Stimulated activated CD8-positive, alpha-beta memory T cell treated with anti-CD3 and anti-CD28 coated beads, Interleukin-4, amount 100 ng/mL, for 1 hour (primary cell): ENCODE measurements at regions not wholly inside any gene's neighbourhood (a gene's known extent, or its start where the extent isn't known, plus 50 kb on each side); places are given as distances from the start of the nearest gene placed in this dataset.

Experiments
- DNase-seq, 2 donors: peaks; one replicate each; pipeline ENCODE4 v3.0.0-alpha.2; 2020; ENCODE audit warnings: low read depth in 2 of 2, low spot score in 1 of 2

DNA sequence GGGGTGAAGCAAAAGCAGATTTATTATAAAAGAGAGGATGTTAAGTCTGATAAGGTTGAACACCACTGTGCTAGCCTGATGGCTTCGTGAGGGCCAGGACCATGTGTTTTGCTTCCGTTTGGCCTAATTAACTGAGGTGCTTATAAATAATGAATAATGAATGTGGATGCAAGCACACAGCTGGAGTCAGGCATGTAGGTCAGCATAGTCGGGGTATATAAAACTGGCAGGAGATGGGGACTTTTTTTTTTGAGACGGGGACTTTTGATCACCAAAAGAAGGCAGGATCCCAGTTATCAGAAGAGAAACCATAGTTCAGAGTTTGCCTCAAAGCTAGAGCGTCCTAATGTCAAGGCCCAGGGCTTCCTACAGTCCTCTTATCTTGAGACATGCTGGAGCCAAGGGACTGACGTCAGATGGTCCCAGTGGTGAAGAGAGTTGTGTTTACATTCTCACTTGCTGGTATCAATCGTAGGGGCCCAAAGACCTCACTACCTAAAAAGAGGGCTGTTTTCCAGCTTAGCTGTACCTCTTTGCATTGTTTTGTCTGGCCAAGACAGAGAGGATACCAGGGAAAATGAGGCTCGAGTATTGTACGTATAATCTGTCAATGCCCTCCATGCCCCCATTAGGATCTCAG, 50.4 kb downstream of the RTL9 start:
- no peak for DNase-seq

GRCh38 chrX:110409925-110410324, 51.3 kb downstream of the RTL9 start:
- DNase-seq, result no peak

GRCh38 chrX:110410603-110411002, 52.0 kb downstream of the RTL9 start:
- DNase-seq, result no peak

DNA sequence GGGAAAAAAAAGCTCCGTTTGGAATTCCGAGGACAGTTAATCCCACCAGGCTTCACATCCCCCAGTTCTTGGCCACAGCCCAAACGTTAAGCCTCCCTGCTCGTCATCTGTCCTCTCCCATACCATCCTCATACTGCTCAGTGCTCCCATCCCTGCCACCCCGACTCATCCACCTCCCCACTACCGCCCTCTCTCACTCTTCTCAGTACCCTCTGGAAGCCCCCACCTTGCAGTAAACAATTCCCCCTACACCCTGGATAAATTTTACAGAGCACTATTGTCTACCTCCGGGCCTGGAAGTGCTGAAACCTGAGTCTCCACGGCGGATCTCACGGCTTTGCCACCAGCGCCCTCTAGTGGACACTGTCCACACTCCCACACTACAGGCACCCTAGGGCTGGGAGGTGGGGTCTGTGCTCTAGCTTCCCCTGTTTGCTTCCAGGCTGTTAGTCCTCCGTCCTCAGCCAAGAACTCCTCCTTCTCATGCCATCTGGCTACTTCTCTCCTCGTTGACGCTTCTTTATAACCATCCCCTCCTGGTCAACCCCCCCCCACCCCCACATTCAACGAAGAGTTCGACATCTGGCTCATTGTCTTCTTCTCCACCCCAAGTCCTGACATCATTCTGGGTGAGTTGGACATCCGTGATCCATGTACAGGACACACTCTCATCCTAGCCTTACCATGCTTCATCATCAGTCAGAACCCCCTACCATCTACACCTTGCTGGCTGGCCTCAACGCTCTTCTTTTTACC, 54.5 kb downstream of the RTL9 start:
- DNase-seq, result peak; percentile 31 to 36

- no peak for DNase-seq
These were observed 55.1 kb downstream of the RTL9 start for GRCh38 chrX:110413727-110414124.

DNA sequence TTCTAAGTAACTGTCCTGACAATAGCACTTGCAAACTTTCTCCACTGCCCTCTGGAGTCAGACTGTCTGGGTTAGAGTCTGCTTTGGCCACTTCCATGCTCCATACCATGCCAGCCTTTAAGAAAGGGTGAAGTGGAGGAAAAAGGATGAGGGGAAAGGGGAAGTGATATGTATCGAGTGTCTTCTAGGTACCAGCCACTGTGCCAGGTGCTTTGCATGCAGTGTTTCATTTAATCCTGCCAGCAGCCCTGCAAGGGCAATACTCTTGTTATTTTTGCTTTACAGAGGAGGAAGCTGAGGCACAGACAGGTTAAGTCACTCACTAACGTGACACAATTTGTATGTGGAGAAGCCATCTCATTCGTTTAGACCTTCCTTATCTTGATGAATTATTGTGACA, 55.6 kb downstream of the RTL9 start:
- DNase-seq, result no peak

DNA sequence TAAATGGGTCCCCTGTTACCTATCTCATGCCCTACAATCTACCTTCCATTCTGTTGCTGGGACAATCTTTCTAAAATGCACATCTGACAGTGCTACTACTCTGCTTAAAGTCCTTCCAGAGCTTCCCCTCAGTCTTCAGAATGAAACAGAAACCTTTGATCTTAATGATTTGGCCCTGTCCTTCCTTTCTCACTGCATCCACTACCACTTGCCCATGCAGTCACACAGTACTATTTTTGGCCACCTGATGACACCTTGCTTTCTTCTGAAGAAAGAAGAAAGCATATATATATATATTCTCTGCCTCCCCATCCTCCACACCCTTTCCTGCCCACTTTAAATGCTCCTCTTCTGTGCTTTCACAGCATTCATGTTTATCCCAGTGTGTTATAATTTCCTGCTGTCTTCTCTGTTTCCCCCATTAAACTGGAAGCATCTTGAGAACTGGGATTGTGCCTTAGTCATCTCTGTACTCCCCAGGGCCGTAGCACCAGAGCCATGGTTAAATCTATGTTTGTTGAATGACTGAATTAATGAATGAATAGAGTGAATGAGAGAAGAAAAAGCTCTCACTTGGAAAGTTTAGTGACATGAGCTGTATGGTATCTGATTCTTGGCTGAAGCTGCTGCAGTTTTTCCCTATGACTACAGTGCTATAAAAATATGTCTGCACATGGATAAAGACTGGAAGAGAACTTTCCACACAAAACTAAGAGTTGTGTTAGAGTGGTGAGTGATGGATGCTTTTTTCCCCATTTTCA, 56.2 kb downstream of the RTL9 start:
- DNase-seq, result no peak

DNA sequence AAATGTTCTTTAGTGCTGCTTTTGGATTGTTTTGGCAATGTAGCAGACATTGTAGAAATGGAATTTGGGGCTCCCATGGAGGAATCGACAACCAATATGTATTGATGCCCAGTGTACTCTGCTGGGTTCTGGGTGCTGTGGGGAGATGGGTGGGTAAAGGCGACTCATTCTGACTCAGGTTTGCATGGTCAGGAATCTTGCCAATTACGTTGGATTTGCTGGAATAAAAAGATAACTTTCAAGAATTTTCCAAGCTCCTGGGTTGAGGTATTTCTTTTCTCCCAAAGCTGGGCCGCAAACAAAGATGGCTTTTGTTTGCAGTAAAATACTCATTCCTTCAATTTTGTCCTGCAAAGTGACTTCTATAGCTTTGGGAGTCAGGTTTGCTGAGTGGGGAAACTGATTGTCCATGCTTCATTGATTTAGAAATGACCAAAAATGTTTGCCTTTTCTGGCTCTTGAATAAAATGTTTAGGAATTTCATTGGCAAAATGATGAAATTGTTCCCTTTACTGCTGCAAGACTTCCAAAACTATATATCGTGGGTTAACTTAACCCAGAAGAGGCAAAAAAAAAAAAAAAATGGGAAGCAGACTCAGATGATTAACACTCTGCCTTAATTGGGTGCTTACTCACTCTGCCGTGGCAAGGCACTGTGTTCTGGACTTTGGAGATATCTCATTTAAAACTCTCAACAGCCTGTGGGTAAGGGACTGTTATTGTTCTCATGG, 57.0 kb downstream of the RTL9 start:
- DNase-seq, result no peak

DNA sequence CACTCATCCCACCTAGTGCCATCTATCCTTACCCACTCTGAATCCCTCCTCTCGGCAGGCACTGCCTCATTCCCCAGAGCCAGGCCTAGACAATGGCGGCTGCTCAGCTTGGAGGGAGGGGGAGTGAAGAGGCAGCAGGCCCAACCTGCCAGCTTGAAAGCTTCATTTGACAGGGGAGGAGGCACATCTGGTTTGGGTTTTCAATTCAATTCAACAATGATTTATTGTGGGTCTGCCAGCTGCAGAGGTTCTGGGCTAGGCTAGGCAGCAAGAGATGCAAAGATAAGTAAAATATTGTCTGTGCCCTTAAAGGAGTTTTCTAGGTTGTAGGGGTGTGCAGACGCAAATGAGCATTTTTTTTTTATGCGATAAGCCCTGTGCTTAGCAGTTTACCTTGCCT, 58.5 kb downstream of the RTL9 start:
- no peak for DNase-seq

DNA sequence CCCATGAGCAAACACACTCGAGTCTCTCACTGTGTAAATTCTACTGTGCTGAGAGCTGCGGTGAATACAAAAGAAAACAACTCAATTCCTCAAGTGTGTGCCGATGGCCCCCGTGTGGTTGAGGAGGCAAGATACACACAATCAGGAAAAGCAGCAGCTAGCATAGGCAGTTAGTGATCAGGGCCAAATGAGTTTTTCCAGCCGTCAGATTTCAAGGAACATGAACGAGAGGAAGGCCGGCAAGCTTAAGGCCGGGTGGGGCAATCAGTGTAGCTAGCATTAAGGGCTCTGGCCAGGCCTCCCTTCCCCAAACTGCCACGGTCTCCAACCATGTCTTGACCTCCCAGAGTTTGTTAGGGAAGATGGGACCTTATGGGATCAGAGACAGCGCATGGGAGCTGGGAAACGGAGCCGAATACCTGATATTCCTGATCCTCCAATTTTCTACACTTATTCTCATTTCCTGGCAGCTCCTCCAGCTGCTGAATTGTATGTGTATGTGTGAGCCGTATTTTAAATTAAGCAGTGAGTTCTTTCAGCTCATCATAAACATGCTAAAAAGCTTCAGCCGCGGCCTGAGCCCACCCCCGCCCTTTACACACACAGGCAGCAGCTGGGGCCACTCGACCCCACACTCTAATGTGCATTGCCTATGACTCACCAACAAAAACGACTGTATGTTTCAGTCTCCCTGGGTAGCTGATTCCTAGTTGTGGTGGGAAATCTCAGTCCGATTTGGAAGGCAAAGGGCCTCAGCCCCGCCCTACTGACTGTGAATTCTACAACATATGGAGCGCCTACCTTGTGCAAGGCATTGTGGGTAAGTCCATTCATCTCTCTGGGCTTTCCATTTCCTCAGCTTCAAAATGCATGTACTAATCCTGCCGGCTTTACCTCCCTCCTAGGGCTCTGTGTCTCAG, 59.9 kb downstream of the RTL9 start:
- DNase-seq, result no peak

DNA sequence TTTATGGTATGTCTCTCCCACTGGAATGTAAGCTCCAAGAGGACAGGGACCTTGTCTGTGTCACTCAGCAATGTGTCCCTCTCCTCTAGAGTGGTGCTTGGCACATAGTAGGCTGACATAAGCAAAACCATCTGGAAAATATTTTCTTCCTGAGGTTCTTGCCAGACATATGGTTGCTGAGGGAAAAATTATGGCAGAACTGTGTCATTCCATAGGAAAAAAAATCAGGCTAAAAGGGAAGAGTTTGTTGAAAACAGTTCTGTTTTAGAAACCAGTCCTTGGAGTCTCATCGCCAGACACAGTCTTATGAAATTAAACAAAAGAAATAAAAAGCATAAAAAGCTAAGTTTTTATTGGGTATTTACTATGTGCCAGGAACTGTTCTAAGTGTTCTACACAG, 60.9 kb downstream of the RTL9 start:
- DNase-seq, result no peak

GRCh38 chrX:110420771-110421499, 62.3 kb downstream of the RTL9 start:
- DNase-seq, result no peak

DNA sequence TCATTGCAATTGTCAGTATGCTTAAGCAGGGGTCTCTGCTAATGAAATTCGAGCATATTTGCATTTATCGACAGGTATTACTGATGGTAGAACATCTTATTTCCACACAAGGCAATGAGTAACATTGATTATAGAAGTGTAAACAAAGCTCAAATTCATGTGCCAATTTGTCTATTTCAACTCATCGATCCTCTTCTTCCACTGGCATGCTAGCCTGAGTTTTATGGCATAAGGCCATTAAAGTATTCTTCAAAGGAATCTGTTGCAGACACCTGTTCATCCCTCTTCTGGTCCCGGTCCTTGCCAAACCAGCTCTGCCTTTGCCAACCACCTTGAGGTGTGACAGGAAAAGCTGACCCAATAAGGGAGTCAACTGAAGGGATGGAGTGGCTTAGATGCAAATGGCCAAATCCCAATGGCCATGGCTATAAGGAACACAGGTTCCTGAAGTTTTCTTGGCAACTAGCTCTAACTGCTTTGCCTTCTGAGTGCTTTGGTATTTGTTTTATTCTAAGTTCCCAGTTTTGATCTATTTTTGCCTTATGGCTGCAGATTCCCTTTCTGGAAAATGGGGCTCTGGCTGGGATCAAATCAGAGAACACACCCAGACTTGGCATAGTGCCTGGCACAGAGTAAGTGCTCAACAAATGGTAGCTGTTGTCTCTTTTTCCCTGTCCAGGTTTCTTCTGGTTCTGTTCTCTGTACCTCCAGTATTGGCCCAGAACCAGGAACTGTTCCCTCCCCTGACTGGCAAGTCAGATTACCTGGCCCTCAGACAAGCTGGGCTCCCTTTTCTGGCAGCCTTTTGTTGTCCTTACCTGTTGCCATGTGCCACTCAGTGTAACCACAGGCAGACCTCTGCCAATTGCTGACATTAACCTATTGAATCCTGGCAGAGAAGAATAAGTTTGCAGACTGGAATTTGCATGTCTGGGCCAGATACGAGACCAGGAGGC, 63.1 kb downstream of the RTL9 start:
- DNase-seq, result no peak

DNA sequence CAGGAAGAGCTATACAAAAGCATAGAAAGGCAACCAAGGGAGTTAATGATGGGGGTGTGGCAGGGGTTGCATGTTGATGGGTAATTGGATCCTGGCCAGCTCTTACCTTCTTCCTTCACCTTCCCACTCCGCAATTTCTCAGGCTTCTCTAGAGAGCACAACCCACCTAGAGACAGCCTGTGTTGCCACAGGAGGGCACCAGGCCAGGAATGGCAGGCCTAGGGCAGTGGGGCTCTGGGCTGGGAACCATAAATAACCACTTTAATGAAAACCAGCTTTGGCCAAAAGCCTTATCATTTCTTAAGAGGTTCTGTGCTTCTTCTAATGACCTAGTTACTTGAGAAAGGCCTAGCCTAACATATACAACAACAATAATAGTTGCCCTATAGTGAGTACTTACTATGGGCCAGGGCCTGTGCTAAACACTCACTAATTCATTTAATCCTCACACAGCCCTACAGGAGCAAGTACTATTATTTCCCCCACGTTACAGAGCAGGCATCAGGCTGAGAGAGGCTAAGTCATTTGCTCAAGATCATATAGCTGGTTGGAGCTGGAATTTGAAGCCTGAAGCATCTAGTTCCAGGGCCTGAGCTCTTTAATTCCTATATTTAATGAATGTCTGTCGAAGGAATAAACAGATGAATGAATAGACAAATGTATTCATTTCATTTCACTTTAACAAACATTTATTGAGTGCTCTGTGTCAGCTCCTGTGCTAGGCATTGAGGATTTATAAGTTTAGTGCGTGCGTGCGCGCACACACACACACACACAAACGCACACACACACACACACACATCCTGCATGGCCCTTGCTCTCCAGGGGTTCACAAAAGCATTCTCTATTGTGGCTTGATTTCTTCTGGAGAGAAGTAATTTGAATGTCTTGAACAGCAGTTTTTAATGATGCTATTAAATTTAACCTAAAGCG, 66.8 kb downstream of the RTL9 start:
- DNase-seq, result no peak

GRCh38 chrX:110426155-110426504, 67.5 kb downstream of the RTL9 start:
- no peak for DNase-seq

GRCh38 chrX:110427076-110427475, 68.4 kb downstream of the RTL9 start:
- no peak for DNase-seq

GRCh38 chrX:110428144-110428543, 69.5 kb downstream of the RTL9 start:
- DNase-seq, result no peak
